Right cardiac atrium (tissue), 5 donors: ENCODE measurements at regions not wholly inside any gene's neighbourhood (a gene's known extent, or its start where the extent isn't known, plus 50 kb on each side); places are given as distances from the start of the nearest gene placed in this dataset.
"Not testable (repeated sequence)": the region's sequence is repeated elsewhere in the genome, so short reads cannot be mapped to it uniquely, and the experiment has no call there.

Experiments
- ATAC-seq, 2 donors: fragments of 200-7000 bp; cut with Tn5 transposase; one replicate each; pipeline versions ENCODE4 v1.8.0 to v1.9.1; 2020; ENCODE audit warnings: moderate library complexity in 2 of 2, mild to moderate bottlenecking in 1 of 2
- DNase-seq, 3 donors: peaks; one replicate each; pipeline ENCODE4 v3.0.0-alpha.2; 2020
- H3K27ac ChIP-seq: one replicate; pipeline ENCODE4 v1.5.1; 2013; ENCODE audit warnings: mild to moderate bottlenecking, low read length, control low read depth, moderate library complexity
- H3K27me3 ChIP-seq: one replicate; pipeline ENCODE4 v1.6.1; 2013; ENCODE audit not compliant: control insufficient read depth, insufficient read depth
- H3K4me1 ChIP-seq: one replicate; pipeline ENCODE4 v1.6.1; 2013; ENCODE audit warnings: low read length; ENCODE audit not compliant: control insufficient read depth, insufficient read depth
- H3K4me3 ChIP-seq: one replicate; pipeline ENCODE4 v1.5.1; 2013; ENCODE audit warnings: low read length, control low read depth
- H3K9me3 ChIP-seq: one replicate; pipeline ENCODE4 v1.6.1; 2013; ENCODE audit warnings: low read length; ENCODE audit not compliant: control insufficient read depth
- WGBS: extraction: QIAGEN DNeasy Blood & Tissue Kit; methylation state at CpG from one replicate; pipeline ENCODE4 v1.1.7; 2013; 5-methylcytosine and 5-hydroxymethylcytosine counted together
- intact Hi-C, 4 donors: fragments of 100-400 bp; cut with DNase I; formaldehyde crosslinking; loops; one replicate each; pipeline versions ENCODE4 v1.11.0 to v1.14.0; 2022 to 2023
- donor health status: healthy with polysubstance abuse.
- donor health status: DM: no; HTN: yes; CAD: no.
- donor health status: DM: no; HTN: no; CAD: no.
- donor health status: DM: no; HTN: yes; CAD: no; lungs with severe emphysema.
- donor health status: DM: yes; HTN: yes; CAD: no.

DNA sequence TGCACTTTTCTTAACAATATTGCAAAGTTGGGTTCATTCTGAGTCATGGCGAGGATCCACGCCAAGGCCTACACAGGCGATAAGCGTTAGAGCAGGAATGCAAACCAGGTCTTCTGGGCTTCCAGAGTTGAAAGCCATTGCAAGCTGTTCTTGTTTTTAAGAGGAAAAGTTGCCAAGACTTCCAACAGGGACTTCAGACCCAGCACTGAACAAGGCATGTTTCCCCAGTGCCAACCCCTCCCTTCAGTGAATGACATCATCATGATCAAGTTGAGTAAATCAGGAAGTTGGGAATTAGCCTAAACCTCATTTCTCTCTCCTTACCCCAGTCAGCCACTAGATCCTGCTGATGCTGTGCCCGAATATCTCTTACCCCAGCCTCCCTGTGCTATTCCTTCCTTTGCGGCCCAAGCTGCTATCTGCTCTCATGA, 355.1 kb downstream of the HS3ST1 start:
- intact Hi-C loops, result no loop called here
- ATAC-seq, result peak; percentile 98 to 99
- Histone ChIP-seq H3K27ac (peak overlapping the region; percentile 48), H3K4me3 (no peak overlapping the region), H3K27me3 (no peaks in the 10 kb centered on the region), H3K9me3 (no peaks in the 10 kb centered on the region), H3K4me1 (peaks cover 2% of the 10 kb centered on the region)
- DNase-seq, result peak; percentile 86 to 93 (median 86)
- WGBS, result 62% methylated on average over 6 of the region's 6 CpGs

DNA sequence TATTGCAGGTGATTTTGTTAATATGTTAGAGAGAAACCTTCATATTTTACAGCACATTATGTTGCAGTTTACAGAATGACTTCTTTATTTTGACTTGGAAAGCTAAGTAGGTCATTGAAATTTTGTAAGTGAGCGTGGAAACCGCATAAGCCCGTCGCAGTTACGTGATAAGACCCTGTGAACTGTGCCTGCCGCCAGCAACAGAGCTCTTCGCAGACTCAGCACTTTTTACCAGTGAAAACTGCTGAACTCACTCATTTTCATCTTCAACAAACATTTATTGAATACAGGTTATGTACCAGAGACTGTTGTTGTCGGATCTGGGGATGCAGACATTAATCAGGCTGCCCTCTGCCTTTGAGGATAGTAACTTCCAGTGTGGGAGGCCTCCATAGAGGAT, 355.7 kb downstream of the HS3ST1 start:
- WGBS, result 51% methylated on average over 8 of the region's 8 CpGs
- Histone ChIP-seq H3K27ac (no peak overlapping the region), H3K27me3 (no peaks in the 10 kb centered on the region), H3K4me3 (no peak overlapping the region), H3K9me3 (no peaks in the 10 kb centered on the region), H3K4me1 (peaks cover 2% of the 10 kb centered on the region)
- ATAC-seq (peak; percentile 30 to 47), DNase-seq (peak in 1 of 3 donors; percentile 58)
- intact Hi-C loops, result no loop called here

DNA sequence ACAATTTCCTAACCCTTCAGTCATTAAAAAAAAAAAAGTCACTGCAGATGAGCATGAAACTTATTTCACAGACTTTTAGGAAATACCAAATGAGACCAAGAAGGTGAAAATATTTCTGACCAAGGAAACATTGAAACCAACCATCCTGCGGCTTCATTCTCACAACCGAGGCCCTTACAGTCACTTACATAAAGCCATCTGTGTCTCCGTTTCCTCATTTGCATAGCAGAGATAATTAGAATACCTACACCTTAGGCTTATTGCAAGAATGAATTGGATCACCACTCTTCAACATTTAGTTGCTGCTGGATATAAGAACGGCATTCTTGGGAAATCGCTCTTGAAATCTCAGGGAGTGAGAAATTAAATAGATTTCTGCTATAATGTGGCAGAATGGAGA, 356.2 kb downstream of the HS3ST1 start:
- no peak overlapping the region for H3K4me3 ChIP-seq
- no peaks in the 10 kb centered on the region for H3K27me3 ChIP-seq
- no peak overlapping the region for H3K27ac ChIP-seq
- 92% methylated on average over 5 of the region's 5 CpGs for WGBS
- DNase-seq (no peak), ATAC-seq (no peak)
- H3K4me1 ChIP-seq, result peaks cover 2% of the 10 kb centered on the region
- intact Hi-C loops, result no loop called here
- H3K9me3 ChIP-seq, result no peaks in the 10 kb centered on the region

- no peak for DNase-seq
- ATAC-seq, result no peak
- 43% methylated on average over 4 of the region's 4 CpGs for WGBS
- intact Hi-C loops, result no loop called here
- Histone ChIP-seq H3K27ac (no peak overlapping the region), H3K27me3 (no peaks in the 10 kb centered on the region), H3K4me3 (no peak overlapping the region), H3K4me1 (peaks cover 2% of the 10 kb centered on the region), H3K9me3 (no peaks in the 10 kb centered on the region)
These were observed 357.9 kb downstream of the HS3ST1 start for GRCh38 chr4:11070813-11071212.

- ATAC-seq, result no peak
- intact Hi-C loops, result no loop called here
- Histone ChIP-seq H3K4me1 (peaks cover 2% of the 10 kb centered on the region), H3K9me3 (no peaks in the 10 kb centered on the region), H3K27me3 (no peaks in the 10 kb centered on the region), H3K4me3 (no peak overlapping the region), H3K27ac (no peak overlapping the region)
- 48% methylated on average over 2 of the region's 2 CpGs for WGBS
- no peak for DNase-seq
These were observed 359.0 kb downstream of the HS3ST1 start for GRCh38 chr4:11069581-11070211.

GRCh38 chr4:11069083-11069482, 359.6 kb downstream of the HS3ST1 start:
- 34% methylated on average over 3 of the region's 3 CpGs for WGBS
- DNase-seq, result no peak
- Histone ChIP-seq H3K9me3 (no peaks in the 10 kb centered on the region), H3K27ac (no peak overlapping the region), H3K4me3 (no peak overlapping the region), H3K4me1 (peaks cover 2% of the 10 kb centered on the region), H3K27me3 (no peaks in the 10 kb centered on the region)
- no peak for ATAC-seq
- intact Hi-C loops, result no loop called here

DNA sequence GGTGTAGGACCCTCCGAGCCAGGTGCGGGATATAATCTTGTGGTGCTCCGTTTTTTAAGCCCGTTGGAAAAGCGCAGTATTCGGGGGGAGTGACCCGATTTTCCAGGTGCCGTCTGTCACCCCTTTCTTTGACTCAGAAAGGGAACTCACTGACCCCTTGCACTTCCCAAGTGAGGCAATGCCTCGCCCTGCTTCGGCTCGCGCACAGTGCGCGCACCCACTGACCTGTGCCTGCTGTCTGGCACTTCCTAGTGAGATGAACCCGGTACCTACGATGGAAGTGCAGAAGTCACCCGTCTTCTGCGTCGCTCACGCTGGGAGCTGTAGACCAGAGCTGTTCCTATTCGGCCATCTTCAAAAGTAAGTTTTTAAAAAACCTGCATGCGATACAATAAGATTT, 362.1 kb downstream of the HS3ST1 start:
- H3K27ac ChIP-seq, H3K4me1 ChIP-seq, ATAC-seq, DNase-seq, H3K4me3 ChIP-seq, intact Hi-C loops, H3K27me3 ChIP-seq, H3K9me3 ChIP-seq: not testable (repeated sequence)
- WGBS, result 92% methylated on average over 22 of the region's 22 CpGs

GRCh38 chr4:11060637-11061036, 368.1 kb downstream of the HS3ST1 start:
- ATAC-seq, H3K27ac ChIP-seq, intact Hi-C loops, H3K4me1 ChIP-seq, H3K4me3 ChIP-seq, H3K27me3 ChIP-seq, H3K9me3 ChIP-seq, DNase-seq: not testable (repeated sequence)
- 83% methylated on average over 3 of the region's 3 CpGs for WGBS

DNA sequence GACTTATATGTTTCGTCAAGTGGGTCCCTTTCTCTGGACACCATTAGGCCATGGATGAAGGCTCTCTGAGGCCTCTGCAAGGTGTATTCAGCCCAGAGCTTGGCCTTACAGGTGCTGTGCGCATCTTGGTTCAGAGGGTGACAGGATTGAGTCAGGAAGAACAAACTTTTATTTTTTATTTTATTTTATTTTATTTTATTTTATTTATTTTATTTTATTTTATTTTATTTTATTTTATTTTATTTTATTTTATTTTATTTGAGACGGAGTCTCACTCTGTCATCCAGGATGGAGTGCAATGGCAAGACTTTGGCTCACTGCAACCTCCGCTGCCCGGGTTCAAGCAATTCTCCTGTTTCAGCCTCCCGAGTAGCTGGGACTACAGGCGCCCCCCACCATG, 370.4 kb upstream of the CLNK start:
- H3K4me3 ChIP-seq, DNase-seq, H3K27ac ChIP-seq, H3K9me3 ChIP-seq, intact Hi-C loops, ATAC-seq, H3K4me1 ChIP-seq, H3K27me3 ChIP-seq: not testable (repeated sequence)
- 97% methylated on average over 7 of the region's 7 CpGs for WGBS

GRCh38 chr4:11053601-11054220, 369.1 kb upstream of the CLNK start:
- intact Hi-C loops, result no loop called here
- DNase-seq, result no peak
- Histone ChIP-seq H3K4me3 (no peak overlapping the region), H3K27ac (no peak overlapping the region), H3K9me3 (no peaks in the 10 kb centered on the region), H3K27me3 (no peaks in the 10 kb centered on the region), H3K4me1 (no peaks in the 10 kb centered on the region)
- no peak for ATAC-seq
- WGBS, result 85% methylated on average over 5 of the region's 5 CpGs

GRCh38 chr4:11051181-11051580, 366.6 kb upstream of the CLNK start:
- Histone ChIP-seq H3K27ac (no peak overlapping the region), H3K27me3 (no peaks in the 10 kb centered on the region), H3K4me3 (no peak overlapping the region), H3K4me1 (no peaks in the 10 kb centered on the region), H3K9me3 (no peaks in the 10 kb centered on the region)
- intact Hi-C loops, result no loop called here
- ATAC-seq (no peak), DNase-seq (no peak)
- WGBS, result 90% methylated on average over 2 of the region's 2 CpGs
